ENCODE measurements at regions not wholly inside any gene's neighbourhood (a gene's known extent, or its start where the extent isn't known, plus 50 kb on each side); places are given as distances from the start of the nearest gene placed in this dataset.
"Not testable (repeated sequence)": the region's sequence is repeated elsewhere in the genome, so short reads cannot be mapped to it uniquely, and the experiment has no call there.

DNA sequence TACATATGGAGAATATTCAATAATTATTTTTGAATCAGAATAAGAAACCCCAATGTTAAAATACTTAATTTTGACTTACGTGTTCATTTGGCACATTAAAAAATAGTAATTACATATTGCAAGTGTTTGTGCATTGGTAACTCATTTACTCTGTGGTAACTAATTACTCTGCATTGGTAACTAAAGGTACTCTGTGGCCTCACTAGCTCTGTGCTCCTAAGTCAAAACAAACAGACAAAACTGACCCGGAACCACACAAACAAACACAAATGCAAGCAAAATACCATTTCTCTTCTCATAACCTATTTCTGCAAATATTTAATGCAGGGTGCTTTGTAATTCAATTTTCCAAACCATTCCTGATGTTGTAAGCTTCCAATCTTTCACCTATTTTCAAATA, 1244.3 kb downstream of the REEP3 start:
- in situ Hi-C loops (cut with HindIII; ENCODE audit: low sequenced_read_pairs): no loop called here

DNA sequence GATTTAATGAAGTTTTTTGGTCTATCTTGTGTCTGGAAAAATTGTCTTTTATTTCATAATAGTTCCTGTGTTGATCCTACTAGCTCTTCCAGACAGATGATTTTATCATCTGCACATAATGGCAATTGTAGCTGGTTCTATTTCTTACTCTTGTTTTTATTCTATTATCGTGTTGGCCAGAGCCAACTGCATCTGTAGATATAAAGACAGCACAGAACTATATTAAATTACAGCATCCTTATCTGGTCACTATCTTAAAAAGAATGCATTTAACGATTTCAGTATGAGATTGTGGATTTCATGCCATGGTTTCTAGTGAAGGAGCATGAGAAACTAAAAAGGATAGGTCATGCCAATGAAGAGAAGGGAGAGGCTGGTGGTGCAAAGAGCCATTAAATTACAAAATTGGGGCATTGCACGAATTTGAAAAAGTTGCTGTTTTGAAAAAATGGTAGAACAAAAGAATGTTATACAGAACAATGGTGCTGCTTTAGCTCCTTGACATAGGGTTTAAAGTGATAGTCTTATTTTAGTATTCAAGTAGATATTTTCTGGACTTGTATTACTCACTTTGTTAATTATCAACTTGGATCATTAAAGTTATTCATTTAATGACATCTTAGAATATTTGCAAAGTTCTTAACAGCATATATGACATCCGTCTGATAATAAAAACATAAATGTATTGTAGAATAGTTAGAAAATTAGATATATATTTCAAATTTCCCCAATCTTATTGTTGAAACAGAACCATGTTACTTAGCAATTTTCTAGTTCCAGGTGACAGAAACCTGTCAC, 1250.3 kb downstream of the REEP3 start:
- in situ Hi-C loops (cut with HindIII; ENCODE audit: low sequenced_read_pairs): no loop called here

DNA sequence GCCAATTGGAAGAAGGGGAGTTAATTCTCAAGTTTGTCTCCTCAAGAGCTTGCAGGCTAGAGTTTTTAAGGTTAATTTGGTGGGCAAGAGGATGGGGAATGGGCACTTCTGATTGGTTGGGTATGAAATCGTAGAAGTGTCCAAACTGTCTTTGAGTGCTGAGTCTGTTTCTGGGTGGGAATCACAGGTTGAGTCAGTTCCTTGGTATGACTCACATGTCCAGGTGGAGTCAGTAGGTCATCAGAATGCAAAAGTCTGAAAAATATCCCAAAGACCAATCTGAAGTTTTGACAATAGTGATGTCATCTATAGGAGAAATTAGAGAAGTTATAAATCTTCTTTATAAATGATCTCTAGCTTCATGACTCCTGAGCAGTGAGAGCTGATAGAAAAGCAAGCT, 1252.2 kb downstream of the REEP3 start:
- in situ Hi-C loops (cut with HindIII; ENCODE audit: low sequenced_read_pairs): no loop called here

DNA sequence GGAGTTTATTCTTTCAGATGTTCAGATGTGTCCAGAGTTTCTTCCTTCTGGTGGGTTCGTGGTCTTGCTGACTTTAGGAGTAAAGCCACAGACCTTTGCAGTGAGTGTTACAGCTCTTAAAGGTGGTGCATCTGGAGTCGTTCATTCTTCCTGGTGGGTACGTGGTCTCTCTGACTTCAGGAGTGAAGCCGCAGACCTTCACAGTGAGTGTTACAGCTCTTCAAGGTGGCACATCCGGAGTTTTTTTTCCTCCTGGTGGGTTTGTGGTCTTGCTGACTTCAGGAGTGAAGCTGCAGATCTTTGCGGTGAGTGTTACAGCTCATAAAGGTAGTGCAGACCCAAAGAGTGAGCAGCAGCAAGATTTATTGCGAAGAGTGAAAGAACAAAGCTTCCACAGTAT, 1263.2 kb downstream of the REEP3 start:
- in situ Hi-C loops (cut with HindIII; ENCODE audit: low sequenced_read_pairs): not testable (repeated sequence)

DNA sequence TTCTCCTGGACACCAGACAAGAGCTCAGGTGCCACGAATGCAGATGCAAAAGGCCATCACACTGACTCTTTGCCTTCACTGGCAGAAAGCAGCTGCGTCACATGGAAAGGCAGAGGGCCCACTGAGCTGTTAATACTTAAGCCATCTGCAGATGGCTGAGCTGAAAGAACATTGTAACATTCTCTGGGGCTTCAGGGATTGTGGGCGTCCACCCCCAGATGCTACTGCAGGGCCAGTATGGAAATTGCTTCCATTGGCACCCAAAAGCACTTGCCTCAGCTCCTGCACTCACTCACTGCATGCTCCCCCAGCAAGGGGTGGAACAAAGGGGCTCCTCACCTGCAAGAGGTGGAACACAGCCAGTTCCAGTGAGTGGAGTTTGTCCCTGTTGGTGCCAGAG, 1264.6 kb downstream of the REEP3 start:
- in situ Hi-C loops (cut with HindIII; ENCODE audit: low sequenced_read_pairs): no loop called here

DNA sequence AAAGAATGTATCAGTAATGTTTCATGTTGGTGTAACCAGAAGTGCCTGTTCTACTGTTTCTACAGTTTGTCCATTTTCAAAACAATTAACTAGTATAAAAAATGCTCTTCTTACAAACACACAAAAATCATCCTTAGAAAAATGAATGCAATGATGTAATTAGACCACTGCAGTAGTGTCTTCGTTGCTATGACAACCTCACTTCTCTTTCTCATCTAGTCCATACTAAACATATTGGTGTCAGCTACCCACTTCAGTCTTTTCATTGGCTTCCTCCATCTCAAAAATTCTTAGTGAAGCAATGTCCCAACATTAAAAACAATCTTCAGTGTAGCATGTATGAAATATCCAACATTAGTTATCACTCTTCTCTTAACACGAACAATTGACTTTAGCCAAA, 1265.8 kb downstream of the REEP3 start:
- in situ Hi-C loops (cut with HindIII; ENCODE audit: low sequenced_read_pairs): no loop called here

DNA sequence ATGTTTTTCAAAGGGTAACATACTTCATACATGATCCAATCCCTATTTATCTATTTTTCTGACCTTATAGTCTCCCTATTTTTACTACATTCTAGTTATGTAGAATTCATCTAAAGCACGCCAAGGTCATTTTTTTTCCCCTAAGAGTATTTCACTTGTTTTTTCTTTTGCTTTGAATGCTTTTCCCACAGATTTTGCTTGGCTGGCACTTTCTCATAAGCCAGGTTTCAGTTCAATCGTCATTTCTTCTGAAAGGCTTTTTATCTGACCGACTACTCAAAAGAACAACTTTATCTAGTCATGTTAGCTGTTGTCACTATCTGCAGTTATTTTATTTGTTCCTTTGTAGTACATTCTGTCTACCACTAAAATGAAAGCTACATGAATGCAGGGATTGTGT, 1274.6 kb downstream of the REEP3 start:
- in situ Hi-C loops (cut with HindIII; ENCODE audit: low sequenced_read_pairs): no loop called here

DNA sequence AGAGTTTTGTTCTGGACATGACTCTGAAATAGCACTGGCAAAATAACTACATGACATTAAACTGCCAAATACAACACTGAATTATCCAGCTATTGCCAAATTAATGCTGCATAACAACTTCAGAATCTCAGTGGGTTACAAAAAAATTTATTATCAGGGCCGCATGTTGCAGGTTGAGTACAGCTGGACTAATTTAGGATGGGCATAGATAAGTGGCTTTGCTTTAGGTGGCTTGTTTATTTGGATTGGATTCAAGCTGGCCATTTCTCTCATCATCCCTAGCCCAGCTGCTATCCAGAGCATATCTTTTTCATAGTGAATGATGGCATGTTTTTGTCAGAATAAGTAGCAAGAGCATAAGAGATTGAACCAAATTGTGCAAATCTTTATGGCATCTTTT, 1277.1 kb downstream of the REEP3 start:
- in situ Hi-C loops (cut with HindIII; ENCODE audit: low sequenced_read_pairs): no loop called here

DNA sequence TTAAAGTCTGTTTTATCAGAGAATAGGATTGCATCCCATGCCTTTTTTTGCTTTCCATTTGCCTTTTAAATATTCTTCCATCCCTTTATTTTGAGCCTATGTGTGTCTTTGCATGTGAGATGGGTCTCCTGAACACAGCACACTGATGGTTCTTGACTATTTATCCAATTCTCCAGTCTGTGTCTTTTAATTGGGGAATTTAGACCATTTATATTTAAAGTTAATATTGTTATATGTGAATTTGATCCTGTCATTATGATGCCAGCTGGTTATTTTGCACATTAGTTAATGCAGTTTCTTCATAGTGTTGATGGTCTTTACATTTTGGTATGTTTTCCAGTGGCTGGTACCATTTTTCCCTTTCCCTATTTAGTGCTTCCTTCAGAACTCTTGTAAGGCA, 1287.0 kb downstream of the REEP3 start:
- in situ Hi-C loops (cut with HindIII; ENCODE audit: low sequenced_read_pairs): not testable (repeated sequence)

DNA sequence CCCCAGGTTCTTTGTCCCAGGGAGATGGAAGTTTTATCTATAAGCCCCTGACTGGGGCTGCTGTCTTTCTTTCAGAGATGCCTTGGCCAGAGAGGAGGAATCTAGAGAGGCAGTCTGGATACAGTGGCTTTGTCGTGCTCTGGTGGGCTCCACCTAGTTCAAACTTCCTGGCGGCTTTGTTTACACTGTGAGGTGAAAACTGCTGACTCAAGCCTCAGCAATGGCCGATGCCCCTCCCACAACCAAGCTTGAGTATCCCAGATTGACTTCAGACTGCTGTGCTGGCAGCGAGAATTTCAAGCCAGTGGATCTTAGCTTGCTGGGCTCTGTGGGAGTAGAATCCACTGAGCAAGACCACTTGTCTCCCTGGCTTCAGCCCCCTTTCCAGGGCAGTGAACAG, 1288.8 kb downstream of the REEP3 start:
- in situ Hi-C loops (cut with HindIII; ENCODE audit: low sequenced_read_pairs): not testable (repeated sequence)

DNA sequence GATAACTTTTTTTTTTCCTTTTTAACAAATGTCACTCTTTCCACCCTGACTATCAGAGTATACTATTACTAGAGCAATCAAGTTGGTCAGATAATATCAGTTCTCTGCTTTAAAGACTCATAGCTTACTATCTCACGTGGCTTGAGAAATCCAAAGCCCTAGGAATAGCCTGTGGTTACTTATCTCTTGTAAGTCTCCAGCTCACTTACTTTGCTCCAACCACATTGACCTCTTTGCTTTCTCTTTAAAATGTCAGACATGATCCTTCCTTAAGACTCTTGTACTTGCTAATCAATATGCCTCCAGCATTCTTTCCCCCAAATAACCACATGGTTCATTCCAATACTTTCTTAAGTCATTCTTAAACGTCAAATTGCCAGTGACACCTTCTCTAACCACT, 1292.2 kb downstream of the REEP3 start:
- in situ Hi-C loops (cut with HindIII; ENCODE audit: low sequenced_read_pairs): no loop called here

DNA sequence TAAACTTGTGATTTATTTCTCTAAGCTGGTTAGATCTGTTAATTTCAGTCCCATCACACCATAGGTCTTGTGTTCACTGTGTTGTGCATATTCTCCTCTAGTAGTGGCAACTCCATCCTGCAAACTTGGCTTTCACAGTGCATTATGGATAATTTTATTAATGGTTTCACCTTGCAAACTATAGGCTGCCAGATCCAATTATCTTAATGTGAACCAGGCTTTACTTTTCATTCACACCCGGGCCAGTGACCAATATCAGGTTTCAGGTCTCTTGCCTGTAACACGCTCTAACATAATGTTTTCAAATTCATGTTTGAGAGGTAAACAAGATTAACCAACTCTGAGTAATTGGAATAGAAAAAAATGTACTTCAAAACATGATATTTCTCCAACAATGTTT, 1293.0 kb downstream of the REEP3 start:
- in situ Hi-C loops (cut with HindIII; ENCODE audit: low sequenced_read_pairs): no loop called here

DNA sequence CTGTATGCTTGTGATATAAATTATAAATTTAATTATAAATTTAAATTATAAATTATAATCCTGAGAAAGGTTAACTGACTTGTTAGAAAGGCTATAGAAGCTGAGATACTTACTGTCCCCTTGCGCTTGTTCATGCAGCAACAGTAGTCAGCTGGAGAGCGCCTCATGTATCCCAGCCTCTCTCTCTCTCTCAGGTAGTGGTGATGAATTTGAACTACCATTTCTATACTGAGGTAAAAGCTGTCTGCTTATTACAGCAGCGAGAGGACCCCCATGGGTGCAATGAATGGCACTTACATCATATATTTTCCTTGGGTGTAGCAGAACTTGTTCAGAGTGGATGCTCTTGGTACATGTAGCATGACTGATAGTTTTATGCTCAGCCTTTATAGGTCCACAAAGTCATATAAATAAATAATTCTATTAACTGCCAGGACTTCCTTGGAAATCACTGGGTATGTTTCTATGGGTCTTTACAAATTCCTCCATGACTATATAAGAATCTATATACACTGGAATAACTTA, 1308.7 kb downstream of the REEP3 start:
- in situ Hi-C loops (cut with HindIII; ENCODE audit: low sequenced_read_pairs): no loop called here

DNA sequence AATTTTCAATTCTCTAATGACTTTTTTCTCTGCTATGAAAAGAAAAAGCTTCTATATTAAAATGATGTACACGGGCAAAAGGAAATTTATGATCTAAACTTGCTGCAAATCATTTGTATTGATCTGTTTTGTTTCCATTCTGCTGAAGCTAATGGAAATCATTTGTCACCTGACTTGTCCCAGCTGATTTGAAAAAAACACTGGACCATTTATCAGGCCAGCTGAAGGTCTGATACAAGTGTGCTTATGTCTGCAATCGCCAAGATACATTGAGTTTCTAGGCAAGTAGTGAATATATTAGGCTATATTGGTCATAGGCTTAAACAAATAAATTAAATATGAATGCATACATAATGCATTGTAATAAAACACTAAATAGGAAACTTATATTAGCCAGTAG, 1309.7 kb downstream of the REEP3 start:
- in situ Hi-C loops (cut with HindIII; ENCODE audit: low sequenced_read_pairs): no loop called here

DNA sequence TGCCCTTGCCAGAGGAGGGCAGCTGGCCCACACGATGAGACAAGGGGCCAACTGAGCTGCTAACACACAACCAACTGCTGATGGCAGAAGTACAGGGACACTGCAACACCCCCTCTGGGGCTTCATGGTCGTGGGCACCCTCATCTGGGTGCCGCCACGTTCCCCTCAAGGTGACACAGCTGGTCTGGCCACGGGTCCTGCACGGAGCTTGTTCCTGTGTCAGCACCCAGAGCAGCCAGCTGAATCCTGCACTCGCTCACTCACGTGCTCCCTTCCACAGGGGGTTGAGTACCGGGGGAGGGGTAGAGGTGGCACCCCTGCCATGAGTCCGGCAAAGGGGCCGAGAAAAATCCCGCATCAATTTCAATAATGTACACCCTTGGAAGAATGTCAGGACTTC, 1319.1 kb downstream of the REEP3 start:
- in situ Hi-C loops (cut with HindIII; ENCODE audit: low sequenced_read_pairs): no loop called here

DNA sequence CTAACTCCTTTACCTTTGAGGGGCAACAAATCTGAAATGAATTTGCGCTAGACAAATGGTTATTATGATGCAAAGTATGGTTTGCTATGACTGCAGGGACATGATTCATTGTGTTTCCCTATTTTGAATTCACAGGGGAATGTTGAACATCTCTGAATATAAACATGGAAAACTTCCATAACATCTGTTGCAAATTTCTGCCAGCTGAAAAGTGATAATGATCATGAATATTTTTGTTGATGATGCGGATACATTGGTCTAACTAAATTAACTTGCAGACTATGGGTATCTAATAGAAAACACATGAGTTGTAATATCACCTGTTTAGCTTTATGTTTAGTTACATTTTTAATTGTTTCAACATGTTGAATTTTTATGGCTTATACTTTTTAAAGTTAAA, 1325.5 kb downstream of the REEP3 start:
- in situ Hi-C loops (cut with HindIII; ENCODE audit: low sequenced_read_pairs): no loop called here

DNA sequence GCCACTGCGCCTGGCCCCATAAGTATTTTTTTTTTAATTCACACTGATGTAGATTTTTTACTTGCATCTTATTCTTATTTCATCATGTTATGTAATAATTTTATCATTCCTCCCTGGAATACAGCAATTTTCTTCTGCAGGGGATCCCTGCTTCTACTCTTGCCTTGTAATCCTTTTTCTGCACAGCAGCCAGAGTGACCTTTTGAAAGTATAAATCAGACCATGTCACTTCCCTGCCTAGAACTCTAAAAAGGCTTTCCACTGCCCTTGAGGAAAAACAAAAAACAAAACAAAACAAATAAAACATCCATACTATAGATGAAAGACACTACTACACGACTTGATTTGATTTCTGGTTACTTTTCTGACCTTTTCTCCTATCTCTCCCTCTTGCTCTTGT, 1334.7 kb downstream of the REEP3 start:
- in situ Hi-C loops (cut with HindIII; ENCODE audit: low sequenced_read_pairs): no loop called here

DNA sequence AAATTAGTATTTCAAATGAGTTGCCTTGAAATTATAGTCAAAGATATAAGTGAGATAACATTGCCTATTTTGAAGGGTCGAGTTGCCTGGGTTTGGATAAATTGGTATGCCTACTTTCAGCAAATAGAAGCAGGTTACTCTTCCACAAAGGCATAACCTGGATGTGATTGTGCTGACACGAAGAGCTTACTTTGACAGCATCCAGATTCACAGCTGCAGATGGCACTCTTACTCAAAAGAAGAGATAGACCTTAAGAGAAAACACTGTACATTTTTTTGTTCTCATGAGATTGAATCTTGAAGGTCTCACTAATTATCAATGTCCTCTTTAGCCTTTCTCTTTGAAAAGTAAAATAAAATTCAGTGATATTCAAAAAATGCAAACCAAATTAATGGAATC, 1338.7 kb downstream of the REEP3 start:
- in situ Hi-C loops (cut with HindIII; ENCODE audit: low sequenced_read_pairs): no loop called here

DNA sequence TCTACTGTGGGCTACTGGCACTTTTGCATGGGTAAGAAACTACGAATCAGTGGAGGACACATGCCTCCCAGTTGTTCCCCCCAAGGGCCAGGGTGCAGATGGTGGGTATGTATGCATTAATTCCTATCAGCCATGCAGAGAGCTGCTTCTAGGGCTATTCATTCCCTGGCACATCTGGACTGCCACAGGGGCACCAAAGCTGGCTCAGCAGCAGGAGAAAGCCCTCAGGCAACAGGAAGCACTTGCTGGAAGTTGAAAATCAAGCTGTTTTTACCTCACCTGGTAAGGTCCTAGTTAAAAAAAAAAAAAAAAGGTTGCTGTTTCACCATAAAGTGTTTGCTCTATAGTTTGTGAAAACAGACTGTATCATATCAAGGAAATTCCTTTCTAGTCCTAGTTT, 1342.6 kb downstream of the REEP3 start:
- in situ Hi-C loops (cut with HindIII; ENCODE audit: low sequenced_read_pairs): no loop called here

DNA sequence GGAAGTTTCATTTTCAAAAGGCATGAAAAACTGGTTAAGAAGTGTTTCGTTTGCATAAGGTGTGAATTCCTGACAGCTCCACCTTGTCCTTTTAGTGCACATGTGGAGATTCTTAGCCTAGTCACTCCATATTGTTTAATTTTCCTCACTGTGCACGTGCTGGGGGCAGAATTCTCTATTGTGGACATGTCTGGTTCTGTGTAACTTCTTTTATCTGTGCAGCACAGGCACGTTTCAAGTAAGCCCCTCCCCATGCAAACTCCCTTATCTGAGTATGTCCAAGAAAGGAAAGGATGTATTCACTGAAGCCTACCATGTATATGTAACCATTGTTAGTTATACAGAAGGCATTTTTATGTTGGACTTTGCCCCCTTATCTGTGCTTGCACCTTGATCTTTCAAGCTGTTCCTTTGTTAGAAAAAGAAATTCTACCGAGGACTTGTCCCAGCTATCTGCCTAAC, 1346.3 kb downstream of the REEP3 start:
- in situ Hi-C loops (cut with HindIII; ENCODE audit: low sequenced_read_pairs): no loop called here

DNA sequence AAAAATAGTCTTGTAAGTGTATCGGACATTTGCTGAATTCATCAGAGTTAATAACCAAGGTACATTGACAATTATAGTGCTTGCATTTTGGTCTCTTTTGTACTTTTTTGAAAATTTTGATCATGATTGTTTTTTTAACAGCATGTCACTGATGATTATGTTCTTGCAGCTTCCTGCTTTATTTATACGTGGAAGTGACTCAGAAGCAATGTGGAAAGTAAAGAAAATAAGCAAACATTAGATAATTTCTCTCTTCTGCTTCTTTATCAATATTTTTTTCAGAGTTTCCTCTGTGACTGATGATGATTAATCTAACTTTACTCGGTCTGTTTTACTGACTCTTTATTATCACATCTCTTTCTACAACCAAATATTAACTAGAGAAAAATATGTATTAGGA, 1351.9 kb downstream of the REEP3 start:
- in situ Hi-C loops (cut with HindIII; ENCODE audit: low sequenced_read_pairs): no loop called here

DNA sequence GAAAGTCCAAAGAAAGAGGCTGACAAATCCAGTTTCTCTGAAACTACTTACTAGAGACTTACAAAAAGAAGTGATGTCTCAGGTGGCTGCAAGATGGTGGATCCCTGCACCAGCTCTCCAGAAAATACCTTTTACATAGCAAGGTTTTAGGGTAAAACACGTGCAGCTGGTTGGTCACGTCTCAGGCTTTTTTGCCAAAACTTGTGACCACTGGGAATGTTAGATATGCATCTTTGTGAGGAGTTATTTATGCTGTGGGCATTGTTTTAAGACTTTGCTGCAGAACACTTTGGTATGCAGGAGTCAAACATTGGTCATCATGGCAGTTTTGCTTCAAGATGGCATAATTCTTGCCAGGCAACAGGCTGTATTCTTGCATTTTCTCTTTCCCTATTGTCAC, 1352.8 kb downstream of the REEP3 start:
- in situ Hi-C loops (cut with HindIII; ENCODE audit: low sequenced_read_pairs): no loop called here

DNA sequence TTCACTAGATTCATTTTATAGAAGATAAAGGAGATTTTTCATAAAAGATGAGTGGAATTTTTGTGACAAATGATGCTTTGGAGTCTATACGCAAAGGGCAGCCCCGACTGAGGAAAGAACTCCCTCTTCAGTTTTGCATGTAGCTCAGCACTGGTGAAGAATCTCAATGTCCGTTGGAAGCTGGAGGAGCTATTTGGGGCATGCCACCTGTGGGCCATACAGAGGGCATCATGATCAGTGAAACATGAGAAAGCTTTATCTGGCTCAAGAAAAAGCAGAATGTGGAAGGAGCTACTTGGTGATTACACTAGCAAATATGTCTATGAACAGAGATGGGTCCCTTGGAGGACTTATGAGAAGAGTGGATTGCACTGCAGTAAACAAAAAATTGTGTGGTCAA, 1359.3 kb downstream of the REEP3 start:
- in situ Hi-C loops (cut with HindIII; ENCODE audit: low sequenced_read_pairs): no loop called here
